ENCODE measurements at regions not wholly inside any gene's neighbourhood (a gene's known extent, or its start where the extent isn't known, plus 50 kb on each side); places are given as distances from the start of the nearest gene placed in this dataset.

DNA sequence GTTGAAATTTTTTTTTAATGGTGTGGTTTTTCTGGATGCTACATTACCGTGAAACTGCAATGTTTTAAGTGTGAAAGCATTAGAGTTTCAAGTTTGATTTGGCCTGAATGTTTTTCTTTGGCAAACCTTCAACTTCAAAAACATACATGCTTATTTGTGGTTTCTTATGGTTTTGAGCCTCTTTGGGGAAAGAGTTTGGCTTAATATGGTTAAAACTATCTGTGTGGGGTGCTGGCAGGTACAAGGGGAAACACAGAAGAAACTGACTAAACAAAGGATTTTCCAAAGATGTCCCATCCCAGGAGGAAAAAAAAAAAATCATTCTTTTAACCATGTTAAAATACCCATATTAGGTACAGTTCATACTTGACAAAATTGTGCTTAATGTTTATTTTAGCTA is 121.1 kb downstream of the HGF start:
- no peak overlapping the region for H3K4me3 ChIP-seq (ENCODE audit: low read length)
- TF ChIP-seq, protein P1, sequence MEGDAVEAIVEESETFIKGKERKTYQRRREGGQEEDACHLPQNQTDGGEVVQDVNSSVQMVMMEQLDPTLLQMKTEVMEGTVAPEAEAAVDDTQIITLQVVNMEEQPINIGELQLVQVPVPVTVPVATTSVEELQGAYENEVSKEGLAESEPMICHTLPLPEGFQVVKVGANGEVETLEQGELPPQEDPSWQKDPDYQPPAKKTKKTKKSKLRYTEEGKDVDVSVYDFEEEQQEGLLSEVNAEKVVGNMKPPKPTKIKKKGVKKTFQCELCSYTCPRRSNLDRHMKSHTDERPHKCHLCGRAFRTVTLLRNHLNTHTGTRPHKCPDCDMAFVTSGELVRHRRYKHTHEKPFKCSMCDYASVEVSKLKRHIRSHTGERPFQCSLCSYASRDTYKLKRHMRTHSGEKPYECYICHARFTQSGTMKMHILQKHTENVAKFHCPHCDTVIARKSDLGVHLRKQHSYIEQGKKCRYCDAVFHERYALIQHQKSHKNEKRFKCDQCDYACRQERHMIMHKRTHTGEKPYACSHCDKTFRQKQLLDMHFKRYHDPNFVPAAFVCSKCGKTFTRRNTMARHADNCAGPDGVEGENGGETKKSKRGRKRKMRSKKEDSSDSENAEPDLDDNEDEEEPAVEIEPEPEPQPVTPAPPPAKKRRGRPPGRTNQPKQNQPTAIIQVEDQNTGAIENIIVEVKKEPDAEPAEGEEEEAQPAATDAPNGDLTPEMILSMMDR (conservative IDR thresholded peaks at IDR 0.05; ENCODE audit: low read depth, low read length): no peak
- no peak for DNase-seq (ENCODE audit: low read depth)

DNA sequence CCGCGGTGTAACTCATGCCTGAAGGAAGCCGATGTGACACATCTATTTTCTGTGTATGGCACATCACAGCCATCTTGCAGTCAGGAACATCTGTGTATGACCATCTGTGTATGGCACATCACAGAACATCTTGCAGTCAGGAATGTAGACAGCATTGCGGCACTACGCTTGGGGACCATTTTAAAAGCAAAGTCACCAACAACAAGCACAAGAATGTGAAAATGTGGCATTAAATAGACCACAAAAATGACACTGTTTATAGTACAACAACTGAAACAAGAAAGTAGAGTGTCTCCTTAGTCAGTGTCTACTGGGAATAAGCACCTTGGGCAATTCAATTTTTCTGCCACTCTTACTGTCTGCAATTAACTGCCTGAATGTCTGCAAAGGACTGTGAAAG is 124.4 kb downstream of the HGF start:
- TF ChIP-seq, protein P1 (conservative IDR thresholded peaks at IDR 0.05; ENCODE audit: low read depth, low read length): no peak
- no peak overlapping the region for H3K4me3 ChIP-seq (ENCODE audit: low read length)
- no peak for DNase-seq (ENCODE audit: low read depth)

DNA sequence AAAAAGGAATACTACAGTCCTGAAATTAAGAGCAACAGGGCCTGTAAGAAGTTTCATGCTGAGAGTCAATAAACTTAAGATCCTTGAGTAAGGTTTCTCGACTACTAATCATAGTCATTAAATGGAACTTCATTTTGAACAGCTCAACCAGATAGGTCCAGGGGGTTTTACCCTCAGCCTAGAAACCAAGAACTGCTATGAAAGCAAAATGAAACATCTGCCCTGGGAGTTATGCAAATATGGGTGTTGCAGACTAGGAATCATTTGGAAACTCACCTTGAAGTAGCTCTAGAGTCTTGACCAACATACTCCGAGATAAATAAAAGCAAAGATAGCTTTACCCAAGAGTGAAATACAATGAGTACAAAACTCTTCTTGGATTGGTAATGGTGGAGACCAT is 128.0 kb downstream of the HGF start:
- DNase-seq (ENCODE audit: low read depth): no peak
- no peak overlapping the region for H3K4me3 ChIP-seq (ENCODE audit: low read length)
- TF ChIP-seq, protein P1 (conservative IDR thresholded peaks at IDR 0.05; ENCODE audit: low read depth, low read length): no peak

DNA sequence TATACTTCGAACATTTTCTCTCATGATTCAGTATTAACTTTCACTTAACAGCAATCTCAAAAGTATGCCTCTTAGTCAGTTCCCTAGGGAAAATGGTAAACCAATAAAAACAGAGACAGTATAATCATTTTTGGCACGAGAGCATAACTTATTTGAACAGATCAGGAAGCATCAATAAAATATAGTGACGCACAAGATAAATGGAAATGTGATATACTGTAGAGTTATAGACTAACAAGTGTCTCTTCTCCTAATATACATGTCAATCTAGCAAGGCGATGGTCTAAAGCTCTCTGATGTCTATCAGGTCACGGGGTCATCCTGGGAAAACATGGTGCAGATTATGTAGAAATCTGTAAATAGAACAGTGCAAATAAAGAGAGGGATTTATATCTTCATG is 131.6 kb downstream of the HGF start:
- no peak overlapping the region for H3K4me3 ChIP-seq (ENCODE audit: low read length)
- DNase-seq (ENCODE audit: low read depth): no peak
- TF ChIP-seq, protein P1 (conservative IDR thresholded peaks at IDR 0.05; ENCODE audit: low read depth, low read length): no peak

DNA sequence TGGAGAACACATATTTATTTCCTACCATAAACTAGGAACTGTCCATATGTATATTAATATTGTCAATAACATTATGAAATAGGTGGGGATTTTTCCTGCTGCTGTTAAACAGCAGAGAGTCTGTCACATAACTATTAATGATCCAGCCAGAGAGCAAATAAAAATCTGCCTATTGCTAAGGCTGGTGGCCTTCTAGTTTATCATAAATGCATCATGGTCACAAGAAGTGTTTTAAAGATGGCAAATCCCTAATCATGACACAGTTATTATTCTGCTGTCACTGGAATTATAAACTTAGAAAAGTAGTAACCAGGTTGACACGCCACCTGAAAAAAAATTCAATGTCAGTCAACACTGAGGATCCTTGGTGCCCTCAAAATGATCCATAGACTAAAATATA is 132.3 kb downstream of the HGF start:
- DNase-seq (ENCODE audit: low read depth): no peak
- no peak overlapping the region for H3K4me3 ChIP-seq (ENCODE audit: low read length)
- TF ChIP-seq, protein P1 (conservative IDR thresholded peaks at IDR 0.05; ENCODE audit: low read depth, low read length): no peak

DNA sequence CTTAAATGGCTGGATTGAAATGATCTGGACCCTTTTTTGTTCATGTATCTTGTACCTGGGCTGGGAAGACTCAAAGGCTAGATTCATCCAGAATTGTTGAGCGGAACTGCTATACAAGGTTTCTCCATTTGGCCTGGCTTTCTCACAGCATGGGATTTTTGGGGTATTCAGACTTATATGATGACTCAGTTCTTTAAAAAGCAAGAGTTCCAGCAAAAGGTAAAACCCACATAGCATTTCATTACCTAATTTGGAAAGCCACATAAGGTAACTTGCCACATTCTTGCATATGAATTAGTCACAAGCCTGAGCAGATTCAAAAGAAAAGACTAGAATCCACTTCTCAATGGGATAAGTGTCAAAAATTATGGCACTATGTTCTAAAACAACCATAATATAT is 137.4 kb downstream of the HGF start:
- TF ChIP-seq, protein P1 (conservative IDR thresholded peaks at IDR 0.05; ENCODE audit: low read depth, low read length): no peak
- H3K4me3 ChIP-seq (ENCODE audit: low read length): no peak overlapping the region
- no peak for DNase-seq (ENCODE audit: low read depth)

DNA sequence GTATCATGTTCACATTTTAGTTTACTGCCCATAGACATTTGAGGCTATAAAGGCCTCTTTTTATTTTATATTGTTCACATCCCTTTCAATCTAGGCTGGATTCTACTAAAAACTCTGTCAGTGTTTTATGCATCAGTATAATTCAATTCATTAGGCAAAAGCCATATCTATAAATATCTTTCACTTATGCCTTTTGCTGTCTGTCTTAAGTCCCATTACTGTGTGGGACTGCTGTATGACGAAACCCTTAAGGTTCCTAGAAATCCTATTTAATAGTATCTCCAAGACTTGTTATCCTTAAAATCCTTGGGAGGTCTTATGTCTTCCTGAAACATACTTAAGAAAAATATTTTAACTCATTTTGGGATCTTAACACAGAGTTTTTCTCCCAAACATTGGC is 139.2 kb downstream of the HGF start:
- DNase-seq (ENCODE audit: low read depth): no peak
- TF ChIP-seq, protein P1 (conservative IDR thresholded peaks at IDR 0.05; ENCODE audit: low read depth, low read length): no peak
- no peak overlapping the region for H3K4me3 ChIP-seq (ENCODE audit: low read length)

Measured in retinal pigment epithelial cell (primary cell).